Natural killer cell treated with Interleukin-12 subunit alpha and Interleukin-12 subunit beta and Interleukin-15 and Interleukin-18, amount 100 ng/mL, for 72 hours (primary cell): ENCODE measurements at regions not wholly inside any gene's neighbourhood (a gene's known extent, or its start where the extent isn't known, plus 50 kb on each side); places are given as distances from the start of the nearest gene placed in this dataset.
A peak's percentile ranks its signal among the peaks of the same experiment; 100 is the strongest.

Experiments
- ATAC-seq, 2 donors: fragments of 150-1000 bp; cut with Tn5 transposase in 1 of 2; sonication (Bioruptor Pico), chemical (Tn5 transposase) in 1 of 2; 2 replicates each; pipeline ENCODE4 v1.10.0; 2021
- DNase-seq: peaks from one replicate; pipeline ENCODE4 v3.0.0; 2022; ENCODE audit warnings: low spot score
- H3K27ac Mint-ChIP-seq, 2 donors: 1 replicate in 1 of 2; 2 replicates in 1 of 2; pipeline ENCODE4 v1.8.0; 2022; ENCODE audit warnings: mixed read lengths in 2 of 2, mild to moderate bottlenecking in 1 of 2, moderate library complexity in 1 of 2
- H3K27me3 Mint-ChIP-seq, 2 donors: 1 replicate in 1 of 2; 2 replicates in 1 of 2; pipeline ENCODE4 v1.8.0; 2022; ENCODE audit warnings: mixed read lengths in 2 of 2
- H3K36me3 Mint-ChIP-seq: one replicate; pipeline ENCODE4 v1.8.0; 2022; ENCODE audit warnings: mixed read lengths
- H3K4me1 Mint-ChIP-seq, 2 donors: 1 replicate in 1 of 2; 2 replicates in 1 of 2; pipeline ENCODE4 v1.8.0; 2022; ENCODE audit warnings: low read depth in 2 of 2, mixed read lengths in 2 of 2, mild to moderate bottlenecking in 1 of 2
- H3K4me3 Mint-ChIP-seq: one replicate; pipeline ENCODE4 v1.8.0; 2022; ENCODE audit warnings: mixed read lengths
- H3K9me3 Mint-ChIP-seq: 2 replicates; pipeline ENCODE4 v1.8.0; 2022; ENCODE audit warnings: mixed read lengths

DNA sequence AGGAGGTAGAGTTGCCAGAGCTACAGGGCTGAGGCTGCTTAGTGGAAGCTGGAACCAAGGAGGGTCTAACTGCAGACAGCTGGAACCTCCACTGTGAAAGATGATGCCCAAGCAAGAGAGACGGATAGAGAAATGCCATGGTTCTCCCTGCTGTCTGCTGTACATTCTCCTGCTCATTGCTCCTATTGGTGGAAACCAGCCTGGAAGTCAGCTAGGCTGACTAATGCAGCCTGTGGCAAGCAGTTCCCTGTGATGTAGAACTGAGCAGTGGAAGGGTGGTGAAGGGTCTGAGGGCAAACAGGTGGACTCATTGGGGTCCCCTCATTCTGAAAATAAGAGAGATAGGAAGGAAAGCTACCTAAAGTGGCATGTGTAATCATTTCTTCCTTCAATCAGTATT, 563.6 kb downstream of the SLC4A3 start:
- H3K4me1 Mint-ChIP-seq, result no peaks in the 10 kb centered on the region
- no peak for DNase-seq
- ATAC-seq, result no peak
- H3K4me3 Mint-ChIP-seq, result no peak overlapping the region
- no peak overlapping the region for H3K27ac Mint-ChIP-seq
- no peaks in the 10 kb centered on the region for H3K27me3 Mint-ChIP-seq
- peaks cover 17% of the 10 kb centered on the region for H3K9me3 Mint-ChIP-seq
- no peaks in the 10 kb centered on the region for H3K36me3 Mint-ChIP-seq

DNA sequence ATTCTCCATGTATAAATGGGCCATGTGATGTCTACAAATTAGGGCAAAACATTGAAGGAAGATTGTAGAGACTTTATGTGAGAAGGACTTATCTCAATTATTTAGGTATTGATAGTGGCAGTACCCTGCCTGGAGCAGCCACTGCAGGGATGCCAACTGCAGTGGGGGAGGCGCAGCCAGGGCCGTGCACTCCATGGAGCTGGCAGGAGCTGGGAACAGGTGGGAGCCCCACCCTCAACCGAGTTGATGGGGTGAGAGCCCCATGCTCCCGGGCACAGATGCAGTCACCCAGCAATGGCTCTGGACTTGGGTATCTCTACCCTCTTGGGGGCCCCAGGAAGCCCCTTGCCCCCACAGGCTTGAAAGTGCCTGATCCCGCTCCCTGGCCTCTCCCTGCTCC, 564.3 kb downstream of the SLC4A3 start:
- H3K4me3 Mint-ChIP-seq, result no peak overlapping the region

DNA sequence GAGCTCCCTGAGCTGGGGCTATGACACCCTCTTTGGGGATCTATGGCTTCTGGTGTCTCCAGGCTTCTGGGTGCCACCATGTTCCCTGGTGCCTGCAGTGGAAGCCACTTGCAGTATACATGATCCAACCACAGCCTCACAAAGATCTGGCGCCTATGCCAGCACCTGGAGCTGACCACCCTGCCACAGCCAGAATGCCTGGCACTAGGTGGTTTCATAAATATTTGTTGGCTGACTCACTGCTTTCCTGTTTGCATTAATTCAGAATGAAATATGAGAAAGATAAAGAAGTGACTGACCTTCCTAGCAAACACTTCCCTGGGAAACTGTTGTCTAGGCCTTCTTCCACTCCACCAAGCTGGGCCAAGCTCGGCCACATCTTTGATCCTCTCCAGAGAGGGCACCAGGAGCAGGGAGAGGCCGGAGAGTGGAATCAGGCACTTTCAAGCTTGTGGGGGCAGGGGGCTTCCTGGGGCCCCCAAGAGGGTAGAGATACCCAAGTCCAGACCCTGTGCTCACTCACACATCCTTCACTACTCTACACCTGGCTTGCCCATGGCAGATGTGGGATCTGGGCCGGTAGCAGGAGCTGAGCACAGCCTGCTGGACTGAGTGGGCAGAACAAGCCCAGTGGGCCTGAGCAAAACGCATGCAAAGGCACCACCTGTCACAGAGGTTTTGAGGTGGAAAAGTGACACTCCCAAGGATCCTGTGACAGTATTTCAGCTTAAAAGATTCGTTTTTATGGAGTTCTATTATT, 565.7 kb downstream of the SLC4A3 start:
- no peaks in the 10 kb centered on the region for H3K4me1 Mint-ChIP-seq
- ATAC-seq, result no peak
- no peak overlapping the region for H3K4me3 Mint-ChIP-seq
- H3K36me3 Mint-ChIP-seq, result no peaks in the 10 kb centered on the region
- DNase-seq, result no peak
- H3K27me3 Mint-ChIP-seq, result no peaks in the 10 kb centered on the region
- H3K9me3 Mint-ChIP-seq, result peaks cover 15% of the 10 kb centered on the region
- H3K27ac Mint-ChIP-seq, result no peak overlapping the region

More for the DNA sequence above, 564.3 kb downstream of the SLC4A3 start:
- Mint-ChIP-seq H3K27me3 (no peaks in the 10 kb centered on the region), H3K9me3 (peaks cover 14% of the 10 kb centered on the region), H3K27ac (no peak overlapping the region), H3K4me1 (no peaks in the 10 kb centered on the region), H3K36me3 (no peaks in the 10 kb centered on the region)
- ATAC-seq (peak; percentile 27 to 59), DNase-seq (no peak)

DNA sequence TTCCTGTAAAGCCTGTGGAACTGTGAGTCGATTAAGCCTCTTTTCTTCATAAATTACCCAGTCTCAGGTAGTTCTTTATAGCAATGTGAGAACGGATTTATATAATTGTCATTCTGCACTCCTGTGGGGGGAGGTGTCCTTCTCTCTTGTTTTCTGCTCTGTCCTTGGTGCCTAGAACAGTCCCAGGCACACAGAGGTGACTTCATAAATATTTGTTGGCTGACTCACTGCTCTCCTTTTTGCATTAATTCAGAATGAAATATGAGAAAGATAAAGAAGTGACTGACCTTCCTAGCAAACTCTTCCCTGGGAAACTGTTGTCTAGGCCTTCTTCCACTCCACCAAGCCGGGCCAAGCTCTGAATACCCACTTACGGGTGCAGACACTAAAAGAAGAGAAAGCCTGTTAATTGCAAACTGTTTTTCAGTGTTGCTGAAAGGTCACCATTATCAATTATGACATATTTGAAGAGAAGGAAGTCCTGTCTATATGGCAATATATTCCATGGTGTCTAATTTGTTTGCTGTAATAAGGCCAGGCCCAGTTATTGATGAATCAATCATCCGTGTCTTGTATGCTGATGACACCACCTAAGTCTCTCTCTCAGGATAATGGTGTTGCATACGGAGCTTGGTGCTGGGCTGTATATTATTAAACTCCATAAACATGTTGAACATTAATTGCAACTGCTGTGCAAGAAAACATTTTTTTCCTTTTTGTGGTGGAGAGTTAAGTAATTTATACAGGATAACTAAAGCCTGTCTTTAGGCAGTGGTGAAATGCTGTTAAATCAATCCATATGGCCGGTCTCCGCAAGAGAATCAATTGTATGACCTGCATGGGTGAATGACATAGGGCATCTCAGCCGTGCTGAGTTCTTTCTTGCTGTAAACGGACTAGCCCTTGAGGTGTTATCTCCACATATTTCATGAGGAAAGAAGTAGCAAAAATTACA, 567.5 kb downstream of the SLC4A3 start:
- H3K9me3 Mint-ChIP-seq, result peaks cover 19% of the 10 kb centered on the region
- no peak for ATAC-seq
- H3K27me3 Mint-ChIP-seq, result no peaks in the 10 kb centered on the region
- DNase-seq, result no peak
- H3K4me3 Mint-ChIP-seq, result no peak overlapping the region
- no peak overlapping the region for H3K27ac Mint-ChIP-seq
- H3K36me3 Mint-ChIP-seq, result no peaks in the 10 kb centered on the region
- no peaks in the 10 kb centered on the region for H3K4me1 Mint-ChIP-seq

DNA sequence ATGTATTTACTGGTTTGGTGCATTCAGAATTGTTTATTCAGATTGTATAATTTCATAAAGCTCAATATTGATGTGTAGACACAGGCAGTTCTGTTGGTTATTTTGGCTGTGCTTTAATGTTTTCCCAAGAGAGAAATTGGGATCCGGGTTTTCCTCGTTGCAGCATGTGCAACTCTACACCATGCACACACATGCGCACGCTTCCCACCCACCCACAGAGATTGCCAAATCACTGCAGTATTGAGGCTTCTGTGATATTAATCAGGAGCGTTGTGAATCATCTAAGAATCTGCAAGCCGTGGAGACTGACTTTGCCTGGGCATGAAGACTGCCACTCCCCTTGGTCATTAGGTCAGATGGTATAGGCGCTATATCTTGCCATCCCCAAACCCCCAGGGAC, 571.5 kb downstream of the SLC4A3 start:
- ATAC-seq (no peak), DNase-seq (no peak)
- H3K4me3 Mint-ChIP-seq, result no peak overlapping the region
- H3K36me3 Mint-ChIP-seq, result no peaks in the 10 kb centered on the region
- H3K9me3 Mint-ChIP-seq, result peaks cover 18% of the 10 kb centered on the region
- H3K27ac Mint-ChIP-seq, result no peak overlapping the region
- no peaks in the 10 kb centered on the region for H3K27me3 Mint-ChIP-seq
- H3K4me1 Mint-ChIP-seq, result no peaks in the 10 kb centered on the region

DNA sequence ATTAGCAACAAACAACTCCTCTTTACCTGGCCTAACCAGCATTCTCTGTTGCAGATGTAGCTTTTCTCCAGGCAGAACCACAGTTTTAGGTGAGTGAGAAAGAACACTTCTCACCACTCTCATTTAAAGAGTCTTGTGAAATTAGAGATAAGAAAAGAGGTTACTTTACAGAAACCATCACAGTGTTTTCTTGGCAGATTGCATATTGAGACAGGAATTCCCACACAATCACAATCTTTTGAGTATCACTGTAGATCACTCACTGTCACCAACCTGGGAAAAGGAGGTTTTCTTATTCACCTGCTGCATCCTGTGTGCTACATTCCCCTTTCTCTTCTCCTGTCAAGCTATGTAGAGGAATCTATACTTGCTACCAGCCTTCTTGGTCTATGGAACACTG, 574.6 kb downstream of the SLC4A3 start:
- H3K27ac Mint-ChIP-seq, result no peak overlapping the region
- H3K4me3 Mint-ChIP-seq, result no peak overlapping the region
- no peaks in the 10 kb centered on the region for H3K36me3 Mint-ChIP-seq
- ATAC-seq (no peak), DNase-seq (no peak)
- no peaks in the 10 kb centered on the region for H3K4me1 Mint-ChIP-seq
- H3K27me3 Mint-ChIP-seq, result no peaks in the 10 kb centered on the region
- H3K9me3 Mint-ChIP-seq, result peaks cover 10% of the 10 kb centered on the region

DNA sequence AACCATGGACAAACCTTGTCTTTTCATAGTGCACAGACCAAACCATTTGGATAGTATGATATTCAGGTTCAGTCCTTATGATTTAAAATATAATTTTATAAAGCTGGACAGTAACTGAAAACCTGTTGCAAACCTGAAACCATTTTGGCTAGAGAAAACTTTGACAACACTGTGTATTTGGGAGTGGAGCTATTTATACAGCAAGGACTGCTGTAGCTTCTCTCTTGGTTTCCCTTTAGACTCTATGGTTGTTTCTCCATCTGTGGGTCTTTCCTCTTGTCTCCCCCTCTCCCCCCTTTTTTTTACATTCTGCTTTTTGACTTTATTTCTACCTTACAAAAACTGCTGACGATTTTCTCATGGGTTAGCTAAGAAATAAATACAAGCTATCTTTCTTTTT, 581.7 kb downstream of the SLC4A3 start:
- H3K4me3 Mint-ChIP-seq, result no peak overlapping the region
- H3K27ac Mint-ChIP-seq, result no peak overlapping the region
- H3K27me3 Mint-ChIP-seq, result no peaks in the 10 kb centered on the region
- no peaks in the 10 kb centered on the region for H3K9me3 Mint-ChIP-seq
- DNase-seq (no peak), ATAC-seq (no peak)
- H3K4me1 Mint-ChIP-seq, result no peaks in the 10 kb centered on the region
- H3K36me3 Mint-ChIP-seq, result no peaks in the 10 kb centered on the region

DNA sequence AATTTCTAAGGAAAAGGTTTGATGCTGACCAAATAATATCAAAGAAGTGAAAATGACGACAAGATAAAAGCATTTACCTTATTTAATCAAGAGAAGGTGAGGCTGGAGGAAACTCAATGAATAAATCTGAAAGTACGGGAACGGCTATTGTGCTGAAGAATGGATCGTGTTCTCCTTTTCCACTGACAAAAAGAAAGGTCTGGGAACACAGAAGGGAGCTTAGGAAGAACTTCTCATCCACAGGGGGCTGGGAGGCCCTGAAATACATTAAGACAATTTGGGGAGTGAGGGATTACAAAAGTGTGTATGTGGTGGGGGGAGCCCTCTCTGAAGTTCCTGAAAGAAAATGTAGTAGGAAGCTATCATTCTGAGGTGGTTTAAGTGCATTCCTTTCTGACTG, 582.3 kb downstream of the SLC4A3 start:
- ATAC-seq, result no peak
- H3K27me3 Mint-ChIP-seq, result no peaks in the 10 kb centered on the region
- H3K9me3 Mint-ChIP-seq, result no peaks in the 10 kb centered on the region

DNA sequence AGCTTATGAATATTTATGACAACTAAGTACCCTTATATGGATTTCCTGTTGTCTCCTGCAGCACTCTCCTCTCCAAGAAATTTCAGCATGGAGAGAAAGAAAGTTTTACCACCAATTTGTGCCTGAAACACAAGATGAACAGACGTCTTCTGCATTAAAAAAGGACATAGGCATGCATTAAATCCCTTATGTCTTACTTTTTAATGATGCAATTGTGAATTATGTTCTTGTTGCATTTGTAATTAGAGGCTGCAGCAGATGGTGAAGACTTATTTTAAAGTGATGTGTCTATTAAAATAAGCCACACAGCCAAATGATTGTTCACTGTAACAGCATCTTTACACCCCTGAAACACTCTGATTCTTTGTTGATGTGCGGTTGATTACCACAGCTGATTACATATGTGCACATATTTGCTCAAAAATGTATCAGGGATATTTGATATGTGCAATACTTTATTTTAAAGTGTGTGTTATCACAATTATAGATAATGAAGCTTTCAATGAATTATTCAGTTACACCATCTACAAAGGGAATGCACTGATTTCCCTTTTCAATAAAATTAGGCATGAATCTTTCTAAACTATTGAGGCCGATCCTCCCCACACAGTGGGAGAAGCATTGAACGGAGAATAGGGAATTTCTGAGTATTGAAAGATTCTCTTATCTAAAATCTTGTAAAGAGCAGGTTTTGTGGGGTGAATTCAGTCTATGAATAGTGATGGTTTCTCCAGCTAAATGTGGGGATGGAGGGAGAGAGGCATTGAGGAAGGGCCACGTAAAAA, 585.1 kb downstream of the SLC4A3 start:
- no peak overlapping the region for H3K27ac Mint-ChIP-seq
- no peaks in the 10 kb centered on the region for H3K27me3 Mint-ChIP-seq
- no peak overlapping the region for H3K4me3 Mint-ChIP-seq
- H3K4me1 Mint-ChIP-seq, result no peaks in the 10 kb centered on the region
- ATAC-seq, result no peak
- no peaks in the 10 kb centered on the region for H3K36me3 Mint-ChIP-seq
- no peak for DNase-seq
- no peaks in the 10 kb centered on the region for H3K9me3 Mint-ChIP-seq

More for the DNA sequence above, 582.3 kb downstream of the SLC4A3 start:
- no peak for DNase-seq
- no peaks in the 10 kb centered on the region for H3K36me3 Mint-ChIP-seq
- no peak overlapping the region for H3K4me3 Mint-ChIP-seq
- H3K27ac Mint-ChIP-seq, result no peak overlapping the region
- no peaks in the 10 kb centered on the region for H3K4me1 Mint-ChIP-seq

DNA sequence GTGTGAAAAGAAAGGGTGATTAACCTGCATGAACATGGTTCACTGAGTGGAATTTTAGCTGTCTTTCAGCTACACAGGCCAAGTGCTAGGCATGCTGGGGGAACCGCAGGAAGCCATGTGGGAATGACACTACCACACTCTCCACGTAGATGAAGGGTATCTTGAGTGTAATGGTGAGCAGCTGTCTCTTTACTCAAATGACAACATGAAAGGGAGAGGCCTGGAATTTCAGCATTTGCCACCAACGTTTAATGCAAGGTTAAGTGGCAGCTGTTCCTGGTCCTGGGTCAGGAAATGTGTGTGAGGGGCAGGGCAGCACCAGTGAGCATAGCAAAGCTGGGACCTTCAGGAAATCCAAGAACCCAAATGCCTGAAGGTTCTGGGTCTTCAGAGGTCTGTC, 588.4 kb downstream of the SLC4A3 start:
- Mint-ChIP-seq H3K36me3 (no peaks in the 10 kb centered on the region), H3K4me1 (no peaks in the 10 kb centered on the region), H3K4me3 (no peak overlapping the region), H3K9me3 (peaks cover 5% of the 10 kb centered on the region), H3K27me3 (no peaks in the 10 kb centered on the region), H3K27ac (no peak overlapping the region)
- DNase-seq (no peak), ATAC-seq (no peak)

DNA sequence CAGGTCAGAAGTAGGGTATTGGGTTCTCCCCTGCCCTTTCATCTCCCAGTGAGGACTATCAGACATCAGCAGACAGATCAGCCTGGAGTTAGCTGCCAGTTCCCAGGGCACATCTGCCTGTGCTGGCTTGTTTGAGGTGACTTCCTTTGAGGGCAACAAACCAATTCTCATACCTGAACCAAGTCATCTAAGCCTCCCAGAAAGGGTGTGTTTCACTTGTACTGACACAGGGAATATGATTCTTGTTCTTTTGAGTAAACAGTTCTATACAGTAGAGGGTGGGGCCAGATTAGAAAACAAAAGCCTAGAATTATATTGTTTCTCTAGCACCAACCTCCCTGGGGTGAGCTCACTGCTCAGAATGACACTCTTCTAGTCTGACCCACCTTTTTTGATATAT, 591.9 kb downstream of the SLC4A3 start:
- ATAC-seq (no peak), DNase-seq (no peak)
- Mint-ChIP-seq H3K36me3 (no peaks in the 10 kb centered on the region), H3K27me3 (no peaks in the 10 kb centered on the region), H3K4me1 (no peaks in the 10 kb centered on the region), H3K9me3 (peaks cover 5% of the 10 kb centered on the region), H3K27ac (no peak overlapping the region), H3K4me3 (no peak overlapping the region)

DNA sequence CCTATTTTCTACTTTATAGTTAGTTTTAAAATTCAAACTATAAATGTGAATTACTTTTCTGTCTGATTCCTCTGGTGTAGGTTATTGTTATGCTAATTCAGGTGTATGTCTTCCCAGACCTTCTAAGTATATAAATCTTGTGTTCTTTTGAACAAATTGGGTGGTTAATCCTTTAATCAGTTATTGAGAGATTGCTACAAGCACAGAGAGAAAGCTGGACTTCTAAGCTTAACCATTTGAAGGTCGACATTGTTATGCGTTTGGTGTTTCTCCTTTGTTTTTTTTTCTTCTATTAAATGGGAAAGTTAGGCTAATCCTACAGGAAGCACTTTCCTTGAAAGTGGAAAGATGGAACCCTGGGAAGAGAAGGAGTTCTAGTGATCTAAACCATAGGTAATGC, 592.6 kb downstream of the SLC4A3 start:
- DNase-seq (no peak), ATAC-seq (no peak)
- Mint-ChIP-seq H3K27me3 (no peaks in the 10 kb centered on the region), H3K9me3 (peaks cover 5% of the 10 kb centered on the region), H3K4me3 (no peak overlapping the region), H3K27ac (no peak overlapping the region), H3K4me1 (no peaks in the 10 kb centered on the region), H3K36me3 (no peaks in the 10 kb centered on the region)

DNA sequence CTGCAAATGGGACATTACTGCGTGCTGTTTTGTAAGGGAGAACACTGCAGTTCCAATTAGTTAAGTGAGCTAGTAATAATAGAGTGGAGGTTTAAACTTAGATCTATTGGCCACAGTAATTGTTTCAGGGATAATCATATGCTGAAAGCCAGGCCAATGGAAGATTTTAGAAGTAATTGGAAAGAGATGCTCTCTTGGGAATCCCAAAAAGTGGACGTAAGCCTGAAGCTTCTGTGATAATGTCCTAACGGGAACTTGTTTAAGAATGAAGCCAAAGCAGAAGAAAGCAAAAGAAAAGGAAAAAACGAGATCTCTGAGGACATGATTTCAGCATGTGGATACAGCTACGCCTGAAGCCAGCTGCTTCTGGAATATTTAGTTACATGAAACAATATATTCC, 594.6 kb downstream of the SLC4A3 start:
- no peak for DNase-seq
- Mint-ChIP-seq H3K27ac (no peak overlapping the region), H3K4me3 (no peak overlapping the region), H3K36me3 (no peaks in the 10 kb centered on the region), H3K4me1 (no peaks in the 10 kb centered on the region), H3K9me3 (peaks cover 5% of the 10 kb centered on the region), H3K27me3 (no peaks in the 10 kb centered on the region)
- no peak for ATAC-seq
